ENCODE measurements at regions not wholly inside any gene's neighbourhood (a gene's known extent, or its start where the extent isn't known, plus 50 kb on each side); places are given as distances from the start of the nearest gene placed in this dataset.

GRCh38 chr1:219825355-219825754 lies 103.0 kb downstream of the SLC30A10 start:
- TF ChIP-seq, protein P1, sequence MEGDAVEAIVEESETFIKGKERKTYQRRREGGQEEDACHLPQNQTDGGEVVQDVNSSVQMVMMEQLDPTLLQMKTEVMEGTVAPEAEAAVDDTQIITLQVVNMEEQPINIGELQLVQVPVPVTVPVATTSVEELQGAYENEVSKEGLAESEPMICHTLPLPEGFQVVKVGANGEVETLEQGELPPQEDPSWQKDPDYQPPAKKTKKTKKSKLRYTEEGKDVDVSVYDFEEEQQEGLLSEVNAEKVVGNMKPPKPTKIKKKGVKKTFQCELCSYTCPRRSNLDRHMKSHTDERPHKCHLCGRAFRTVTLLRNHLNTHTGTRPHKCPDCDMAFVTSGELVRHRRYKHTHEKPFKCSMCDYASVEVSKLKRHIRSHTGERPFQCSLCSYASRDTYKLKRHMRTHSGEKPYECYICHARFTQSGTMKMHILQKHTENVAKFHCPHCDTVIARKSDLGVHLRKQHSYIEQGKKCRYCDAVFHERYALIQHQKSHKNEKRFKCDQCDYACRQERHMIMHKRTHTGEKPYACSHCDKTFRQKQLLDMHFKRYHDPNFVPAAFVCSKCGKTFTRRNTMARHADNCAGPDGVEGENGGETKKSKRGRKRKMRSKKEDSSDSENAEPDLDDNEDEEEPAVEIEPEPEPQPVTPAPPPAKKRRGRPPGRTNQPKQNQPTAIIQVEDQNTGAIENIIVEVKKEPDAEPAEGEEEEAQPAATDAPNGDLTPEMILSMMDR (IDR thresholded peaks at IDR 0.05) = no peak
- no peak for TF ChIP-seq USF2 (IDR thresholded peaks at IDR 0.05; ENCODE audit: borderline replicate concordance, low read depth, low read length)

Data from SK-N-SH (cell line).